ENCODE measurements at regions not wholly inside any gene's neighbourhood (a gene's known extent, or its start where the extent isn't known, plus 50 kb on each side); places are given as distances from the start of the nearest gene placed in this dataset.

DNA sequence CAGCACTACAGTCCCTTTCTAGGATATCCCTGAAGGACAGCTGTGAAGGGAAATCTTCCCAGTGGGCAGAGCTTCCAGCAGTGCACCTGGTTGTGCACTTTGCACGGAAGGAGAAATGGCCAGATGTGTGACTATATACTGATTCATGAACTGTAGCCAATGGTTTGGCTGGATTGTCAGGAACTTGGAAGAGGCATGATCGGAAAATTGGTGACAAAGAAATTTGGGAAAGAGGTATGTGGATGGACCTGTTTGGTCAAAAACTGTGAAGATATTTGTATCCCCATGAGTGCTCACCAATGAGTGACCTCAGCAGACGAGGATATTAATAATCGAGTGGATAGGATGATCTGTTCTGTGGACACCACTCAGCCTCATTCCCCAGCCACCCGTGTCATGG lies 582.2 kb downstream of the CPS1 start:
- H3K4me3 ChIP-seq (ENCODE audit: low read depth, low read length): no peak overlapping the region
- no peak for DNase-seq (ENCODE audit: low read depth)
- TF ChIP-seq, protein P1, sequence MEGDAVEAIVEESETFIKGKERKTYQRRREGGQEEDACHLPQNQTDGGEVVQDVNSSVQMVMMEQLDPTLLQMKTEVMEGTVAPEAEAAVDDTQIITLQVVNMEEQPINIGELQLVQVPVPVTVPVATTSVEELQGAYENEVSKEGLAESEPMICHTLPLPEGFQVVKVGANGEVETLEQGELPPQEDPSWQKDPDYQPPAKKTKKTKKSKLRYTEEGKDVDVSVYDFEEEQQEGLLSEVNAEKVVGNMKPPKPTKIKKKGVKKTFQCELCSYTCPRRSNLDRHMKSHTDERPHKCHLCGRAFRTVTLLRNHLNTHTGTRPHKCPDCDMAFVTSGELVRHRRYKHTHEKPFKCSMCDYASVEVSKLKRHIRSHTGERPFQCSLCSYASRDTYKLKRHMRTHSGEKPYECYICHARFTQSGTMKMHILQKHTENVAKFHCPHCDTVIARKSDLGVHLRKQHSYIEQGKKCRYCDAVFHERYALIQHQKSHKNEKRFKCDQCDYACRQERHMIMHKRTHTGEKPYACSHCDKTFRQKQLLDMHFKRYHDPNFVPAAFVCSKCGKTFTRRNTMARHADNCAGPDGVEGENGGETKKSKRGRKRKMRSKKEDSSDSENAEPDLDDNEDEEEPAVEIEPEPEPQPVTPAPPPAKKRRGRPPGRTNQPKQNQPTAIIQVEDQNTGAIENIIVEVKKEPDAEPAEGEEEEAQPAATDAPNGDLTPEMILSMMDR (IDR thresholded peaks at IDR 0.05; ENCODE audit: control insufficient read depth, extremely low read depth, insufficient read depth): no peak

DNA sequence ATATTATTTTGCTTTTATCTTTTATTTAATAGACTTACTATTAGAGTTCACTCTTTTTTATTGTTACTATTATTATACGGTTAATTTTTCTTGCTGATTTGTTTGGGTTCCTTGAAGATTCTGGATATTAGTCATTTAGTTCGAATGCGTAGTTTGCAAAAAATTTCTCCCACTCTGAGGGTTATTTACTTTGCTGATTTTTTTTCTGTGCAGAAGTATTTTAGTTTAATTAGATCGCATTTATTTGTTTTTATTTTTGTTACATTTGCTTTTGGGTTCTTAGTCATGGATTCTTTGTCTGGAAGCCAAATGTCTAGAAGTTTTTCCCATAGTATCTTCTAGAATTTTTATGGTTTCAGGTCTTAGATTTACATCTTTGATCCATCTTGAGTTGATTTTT lies 585.2 kb downstream of the CPS1 start:
- H3K4me3 ChIP-seq (ENCODE audit: low read depth, low read length): no peak overlapping the region
- no peak for DNase-seq (ENCODE audit: low read depth)
- TF ChIP-seq, protein P1 (IDR thresholded peaks at IDR 0.05; ENCODE audit: control insufficient read depth, extremely low read depth, insufficient read depth): no peak

DNA sequence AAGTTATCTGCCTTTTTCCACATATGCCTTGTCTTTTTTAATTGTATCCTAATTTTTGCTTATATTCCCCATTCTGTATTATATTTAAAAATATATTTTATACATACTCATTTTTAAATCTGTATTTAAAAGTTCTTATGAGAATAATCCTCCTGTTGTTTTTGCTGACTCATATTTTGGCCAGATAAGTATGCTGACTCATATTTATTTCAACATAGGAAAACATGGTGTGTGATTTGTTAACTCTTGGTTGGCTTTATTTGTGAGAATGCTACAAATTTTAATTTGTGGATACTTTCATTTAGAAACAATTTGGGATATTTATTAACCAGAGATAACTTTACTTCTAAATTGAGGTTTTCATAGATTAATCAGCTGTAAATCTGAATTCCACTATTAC lies 587.7 kb downstream of the CPS1 start:
- no peak overlapping the region for H3K4me3 ChIP-seq (ENCODE audit: low read depth, low read length)
- TF ChIP-seq, protein P1 (IDR thresholded peaks at IDR 0.05; ENCODE audit: control insufficient read depth, extremely low read depth, insufficient read depth): no peak
- no peak for DNase-seq (ENCODE audit: low read depth)

DNA sequence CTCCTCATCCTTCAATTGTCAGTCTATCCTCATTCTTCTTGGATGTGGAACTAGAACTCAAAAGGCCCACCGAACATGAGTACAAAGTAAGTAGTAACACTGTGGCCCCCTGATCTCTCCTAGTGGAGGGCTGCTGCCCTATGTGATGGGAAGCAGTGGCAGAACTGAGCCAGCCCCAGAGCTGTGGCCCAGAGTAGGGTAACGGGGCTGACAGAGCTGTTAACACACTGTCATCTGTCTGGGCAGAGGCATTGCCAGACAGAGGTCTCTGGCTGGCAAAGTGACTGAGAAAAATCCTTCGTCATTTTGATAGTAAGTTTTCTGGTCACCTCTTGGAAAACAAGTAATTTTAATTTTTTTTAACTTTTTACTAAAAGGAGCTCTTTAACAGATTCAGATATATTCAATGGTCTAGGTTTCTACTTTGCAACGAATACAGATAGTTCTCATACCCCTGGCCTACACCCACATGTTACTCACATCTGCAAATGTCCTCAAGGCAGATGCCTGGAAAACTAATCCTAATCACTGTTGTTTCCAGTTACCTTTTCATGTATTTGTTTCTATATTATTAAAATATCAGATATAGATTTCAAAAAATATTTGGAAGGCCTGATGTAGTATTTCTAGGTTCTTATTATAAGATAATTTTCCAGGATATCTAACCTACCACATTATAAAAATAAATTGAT lies 588.7 kb downstream of the CPS1 start:
- no peak overlapping the region for H3K4me3 ChIP-seq (ENCODE audit: low read depth, low read length)
- TF ChIP-seq, protein P1 (IDR thresholded peaks at IDR 0.05; ENCODE audit: control insufficient read depth, extremely low read depth, insufficient read depth): no peak
- no peak for DNase-seq (ENCODE audit: low read depth)

DNA sequence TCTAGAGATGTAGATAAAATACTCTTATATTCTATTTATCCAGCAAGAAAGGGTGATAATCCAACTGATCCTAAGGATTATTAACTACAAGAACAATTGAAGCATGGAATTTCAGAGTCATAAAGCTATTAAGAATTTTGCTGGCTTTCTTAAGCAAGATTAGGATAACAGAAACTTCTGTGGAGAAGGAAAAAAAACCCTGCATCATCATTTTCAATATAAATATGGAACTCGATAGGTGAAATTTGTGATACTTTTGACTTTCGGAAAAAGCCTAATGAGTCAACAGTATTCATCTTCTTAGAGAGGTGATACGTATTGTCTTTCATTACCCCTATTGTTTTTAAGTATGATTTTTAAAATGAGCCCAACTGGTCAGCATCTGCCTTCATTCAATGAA lies 593.3 kb downstream of the CPS1 start:
- TF ChIP-seq, protein P1 (IDR thresholded peaks at IDR 0.05; ENCODE audit: control insufficient read depth, extremely low read depth, insufficient read depth): no peak
- H3K4me3 ChIP-seq (ENCODE audit: low read depth, low read length): no peak overlapping the region

DNA sequence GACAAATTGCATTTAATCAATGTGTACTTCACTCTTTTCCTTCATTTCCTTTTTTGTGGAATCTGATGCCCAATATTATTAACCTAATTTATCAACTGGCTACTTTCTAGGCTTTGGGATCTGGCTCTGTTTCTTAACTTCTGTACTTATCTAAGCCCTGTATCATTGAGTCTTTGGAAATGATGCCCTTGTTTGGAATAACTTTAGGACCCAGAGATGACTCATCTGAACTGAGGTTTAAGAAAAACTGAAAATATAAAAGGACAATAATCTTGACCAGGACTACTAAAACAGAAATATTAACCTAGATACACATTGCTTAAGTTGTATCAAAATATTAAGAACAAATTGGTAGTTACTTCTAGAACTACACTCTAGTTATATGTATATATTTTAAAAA lies 600.8 kb downstream of the CPS1 start:
- no peak overlapping the region for H3K4me3 ChIP-seq (ENCODE audit: low read depth, low read length)
- TF ChIP-seq, protein P1 (IDR thresholded peaks at IDR 0.05; ENCODE audit: control insufficient read depth, extremely low read depth, insufficient read depth): no peak
- DNase-seq (ENCODE audit: low read depth): no peak

More for the DNA sequence above, 593.3 kb downstream of the CPS1 start:
- no peak for DNase-seq (ENCODE audit: low read depth)
